Psoas muscle (tissue), 7 donors: ENCODE measurements at regions not wholly inside any gene's neighbourhood (a gene's known extent, or its start where the extent isn't known, plus 50 kb on each side); places are given as distances from the start of the nearest gene placed in this dataset.
A peak's percentile ranks its signal among the peaks of the same experiment; 100 is the strongest.

Experiments used
- ATAC-seq, 4 donors: fragments of 200-7000 bp; cut with Tn5 transposase; one replicate each; pipeline ENCODE4 v1.9.1; 2020; ENCODE audit warnings: moderate library complexity in 3 of 4, mild to moderate bottlenecking in 2 of 4
- DNase-seq, 2 donors: peaks; one replicate each; pipeline ENCODE4 v3.0.0-alpha.2; 2020
- H3K27ac ChIP-seq: fragments of 200-600 bp; one replicate; pipeline ENCODE4 v1.8.0; 2022
- H3K27me3 ChIP-seq, 3 donors: fragments of 200-600 bp in 1 of 3; one replicate each; pipeline versions ENCODE4 v1.6.1 to v1.8.0; 2013 to 2022; ENCODE audit warnings: low read length in 2 of 3, mild to moderate bottlenecking in 2 of 3, moderate library complexity in 1 of 3; ENCODE audit not compliant: insufficient read depth in 3 of 3
- H3K36me3 ChIP-seq, 2 donors: fragments of 200-600 bp in 1 of 2; one replicate each; pipeline versions ENCODE4 v1.6.1 to v1.8.0; 2013 to 2022; ENCODE audit warnings: low read depth in 1 of 2, mild to moderate bottlenecking in 1 of 2, moderate library complexity in 1 of 2; ENCODE audit not compliant: insufficient read depth in 1 of 2
- H3K4me1 ChIP-seq: fragments of 200-600 bp; one replicate; pipeline ENCODE4 v1.8.0; 2022
- H3K4me3 ChIP-seq: fragments of 200-600 bp; one replicate; pipeline ENCODE4 v1.8.0; 2022; ENCODE audit warnings: mild to moderate bottlenecking
- H3K9me3 ChIP-seq: fragments of 200-600 bp; one replicate; pipeline ENCODE4 v1.8.0; 2022
- WGBS, 3 donors: extraction: QIAGEN DNeasy Blood & Tissue Kit; methylation state at CpG; one replicate each; pipeline versions ENCODE4 v1.1.6 to v1.1.7; 2013; 5-methylcytosine and 5-hydroxymethylcytosine counted together
- intact Hi-C, 2 donors: fragments of 100-400 bp; cut with DNase I; formaldehyde crosslinking; loops; one replicate each; pipeline versions ENCODE4 v1.11.0 to v1.14.2; 2022
- TF ChIP-seq, protein P1 (sequence below): fragments of 200-600 bp; IDR thresholded peaks from one replicate; pipeline ENCODE4 v1.8.0; 2022; ENCODE audit warnings: antibody characterized with exemption
- donor health status: healthy with polysubstance abuse.
- donor health status: DM: no; HTN: no; CAD: no; lungs with moderate emphysema.
- donor health status: Bipolar disorder and iron deficiency.
- donor health status: healthy.
- donor health status: DM: yes; HTN: yes; CAD: no.
- donor health status: DM: no; HTN: no; CAD: no.
- donor health status: DM: yes; HTN: yes; CAD: no.

DNA sequence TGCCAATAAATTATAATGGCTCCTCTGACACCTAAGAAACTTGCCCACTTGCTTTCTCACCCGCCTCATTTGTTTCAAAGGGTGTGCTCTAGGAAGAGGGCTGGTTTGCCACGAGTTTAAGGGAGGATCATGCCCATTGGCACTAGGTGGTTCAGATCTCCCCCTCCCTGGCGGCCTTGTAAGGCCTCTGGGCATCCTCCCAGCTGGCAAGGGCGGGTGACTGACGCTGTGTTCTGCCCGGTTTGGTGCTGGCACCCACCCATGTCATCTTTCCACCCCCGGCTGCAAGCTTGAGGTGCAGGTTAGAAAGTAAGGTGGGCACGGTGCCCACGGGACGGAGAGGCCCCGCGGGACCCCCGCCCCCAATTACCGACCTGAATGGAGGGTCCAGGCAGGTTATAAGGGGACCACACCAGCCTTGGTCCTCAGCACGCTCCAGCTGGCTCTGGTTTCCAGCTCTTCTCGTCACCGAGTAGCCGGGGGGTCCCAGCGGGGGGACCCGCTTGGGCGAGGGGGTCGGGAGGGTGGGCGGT, 90.4 kb downstream of the PTPRS start:
- no peak overlapping the region for H3K27ac ChIP-seq
- peaks cover 7% of the 10 kb centered on the region for H3K9me3 ChIP-seq
- DNase-seq (peak; percentile 54 to 72), ATAC-seq (peak in 2 of 4 donors; percentile 61 to 67)
- H3K4me3 ChIP-seq: no peak overlapping the region
- H3K27me3 ChIP-seq: no peaks in the 10 kb centered on the region
- TF ChIP-seq, protein P1, sequence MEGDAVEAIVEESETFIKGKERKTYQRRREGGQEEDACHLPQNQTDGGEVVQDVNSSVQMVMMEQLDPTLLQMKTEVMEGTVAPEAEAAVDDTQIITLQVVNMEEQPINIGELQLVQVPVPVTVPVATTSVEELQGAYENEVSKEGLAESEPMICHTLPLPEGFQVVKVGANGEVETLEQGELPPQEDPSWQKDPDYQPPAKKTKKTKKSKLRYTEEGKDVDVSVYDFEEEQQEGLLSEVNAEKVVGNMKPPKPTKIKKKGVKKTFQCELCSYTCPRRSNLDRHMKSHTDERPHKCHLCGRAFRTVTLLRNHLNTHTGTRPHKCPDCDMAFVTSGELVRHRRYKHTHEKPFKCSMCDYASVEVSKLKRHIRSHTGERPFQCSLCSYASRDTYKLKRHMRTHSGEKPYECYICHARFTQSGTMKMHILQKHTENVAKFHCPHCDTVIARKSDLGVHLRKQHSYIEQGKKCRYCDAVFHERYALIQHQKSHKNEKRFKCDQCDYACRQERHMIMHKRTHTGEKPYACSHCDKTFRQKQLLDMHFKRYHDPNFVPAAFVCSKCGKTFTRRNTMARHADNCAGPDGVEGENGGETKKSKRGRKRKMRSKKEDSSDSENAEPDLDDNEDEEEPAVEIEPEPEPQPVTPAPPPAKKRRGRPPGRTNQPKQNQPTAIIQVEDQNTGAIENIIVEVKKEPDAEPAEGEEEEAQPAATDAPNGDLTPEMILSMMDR: no peak
- intact Hi-C loops: no loop called here
- 36 to 47% (median 41%) methylated on average over 23 of the region's 23 CpGs for WGBS, 3 donors
- H3K4me1 ChIP-seq: no peaks in the 10 kb centered on the region
- peaks cover 0 to 13% of the 10 kb centered on the region in 2 donors for H3K36me3 ChIP-seq

DNA sequence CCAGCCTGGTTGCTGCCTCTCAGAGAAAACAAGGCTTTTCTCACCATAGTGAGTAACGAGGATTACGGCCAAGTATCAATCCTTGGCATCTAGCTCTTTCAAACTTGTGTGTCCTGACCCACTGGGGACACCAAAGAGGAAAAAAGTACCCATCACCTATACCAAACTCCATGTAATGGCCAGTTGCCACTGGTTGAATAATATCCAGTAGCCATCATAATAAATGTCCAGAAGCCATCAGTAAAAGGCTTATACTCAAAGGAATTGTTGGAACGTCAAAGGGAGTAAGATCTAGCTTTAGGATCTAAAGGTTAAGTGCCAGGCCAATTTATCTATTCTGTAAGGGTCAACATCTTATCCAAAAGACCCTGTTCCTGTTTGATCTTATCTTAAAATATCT, 91.1 kb downstream of the PTPRS start:
- Histone ChIP-seq H3K4me1 (no peaks in the 10 kb centered on the region), H3K27ac (no peak overlapping the region), H3K36me3 (peaks cover 0 to 16% of the 10 kb centered on the region in 2 donors), H3K9me3 (peaks cover under 1% of the 10 kb centered on the region), H3K27me3 (no peaks in the 10 kb centered on the region), H3K4me3 (no peak overlapping the region)
- DNase-seq (no peak), ATAC-seq (no peak)
- WGBS, 3 donors: 87 to 94% (median 93%) methylated on average over 3 of the region's 3 CpGs
- intact Hi-C loops: no loop called here
- TF ChIP-seq, protein P1: no peak

DNA sequence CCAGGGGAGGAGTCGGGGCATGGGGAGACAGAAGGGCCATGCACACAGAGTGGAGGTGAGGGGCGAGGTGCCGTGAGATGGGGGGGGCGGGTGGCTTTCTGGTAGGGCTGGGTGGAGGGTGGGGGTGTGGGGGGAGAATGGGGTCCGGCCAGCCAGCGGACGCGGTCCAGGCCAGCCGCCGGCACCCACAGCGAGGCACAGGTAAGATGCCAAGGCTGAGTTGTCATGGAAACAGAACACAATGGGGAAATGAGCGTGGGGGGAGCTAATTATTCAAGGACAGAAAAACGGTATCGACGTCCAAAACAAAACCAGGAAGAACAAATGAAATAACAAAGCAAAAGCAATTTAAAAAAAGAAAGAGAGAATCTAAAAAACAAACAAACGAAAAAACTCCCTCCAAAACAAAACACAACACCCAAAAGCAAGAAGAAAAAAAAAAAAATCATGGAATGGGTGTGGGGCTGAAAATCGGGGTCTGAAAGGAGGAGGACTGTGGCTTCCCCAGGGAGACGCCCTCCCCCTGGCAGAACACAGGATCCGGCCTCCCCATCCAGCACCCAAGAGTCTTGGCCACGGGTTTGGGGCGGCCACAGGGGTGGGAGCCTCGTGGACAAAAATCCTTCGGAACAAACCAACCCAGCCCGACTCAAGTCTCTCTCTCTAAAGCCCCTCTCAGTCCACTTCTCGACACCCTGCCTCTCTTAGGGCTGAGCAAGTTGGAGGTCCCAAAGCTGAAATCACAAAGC, 92.5 kb downstream of the PTPRS start:
- 82 to 85% (median 83%) methylated on average over 25 of the region's 25 CpGs for WGBS, 3 donors
- DNase-seq (no peak), ATAC-seq (no peak)
- TF ChIP-seq, protein P1: no peak
- Histone ChIP-seq H3K4me1 (no peaks in the 10 kb centered on the region), H3K9me3 (no peaks in the 10 kb centered on the region), H3K27ac (no peak overlapping the region), H3K36me3 (peaks cover 0 to 30% of the 10 kb centered on the region in 2 donors), H3K4me3 (no peak overlapping the region), H3K27me3 (no peaks in the 10 kb centered on the region)
- intact Hi-C loops: no loop called here

DNA sequence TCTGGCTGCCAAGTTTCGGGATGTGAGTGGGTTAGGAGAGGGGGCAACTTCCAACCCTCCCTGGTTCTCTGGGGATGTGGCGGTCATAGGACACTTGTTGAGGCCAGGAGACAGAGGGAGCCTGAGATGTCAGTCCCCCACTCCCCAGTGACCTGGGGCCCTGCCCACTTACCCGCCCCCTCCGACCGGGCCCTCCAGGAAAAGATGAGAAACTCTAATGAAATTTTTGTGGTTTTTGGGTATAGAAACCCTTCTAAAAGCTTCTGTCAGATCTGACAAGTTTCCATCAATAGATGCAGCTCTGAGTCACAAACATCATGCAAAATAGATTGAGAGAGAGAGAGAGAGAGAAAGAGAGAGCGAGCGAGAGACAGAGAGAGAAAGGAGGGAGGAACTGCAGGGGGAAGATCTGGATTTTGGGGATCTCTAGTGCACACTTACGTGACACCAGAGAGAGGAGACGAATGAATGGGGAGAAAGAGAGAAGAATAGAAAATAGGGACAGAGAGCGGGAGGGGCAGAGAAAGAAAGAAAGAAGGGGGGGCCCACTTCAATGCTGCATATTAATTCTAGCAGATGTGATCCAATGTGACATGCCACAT, 94.0 kb downstream of the PTPRS start:
- TF ChIP-seq, protein P1: no peak
- ATAC-seq: no peak
- H3K36me3 ChIP-seq: peaks cover 0 to 39% of the 10 kb centered on the region in 2 donors

More for the DNA sequence above, 94.0 kb downstream of the PTPRS start:
- intact Hi-C loops: no loop called here
- Histone ChIP-seq H3K27me3 (no peaks in the 10 kb centered on the region), H3K4me3 (no peak overlapping the region), H3K27ac (no peak overlapping the region), H3K9me3 (no peaks in the 10 kb centered on the region), H3K4me1 (no peaks in the 10 kb centered on the region)
- WGBS, 3 donors: 85 to 90% (median 87%) methylated on average over 10 of the region's 10 CpGs
- DNase-seq: no peak
